G401 (cell line): ENCODE measurements at regions not wholly inside any gene's neighbourhood (a gene's known extent, or its start where the extent isn't known, plus 50 kb on each side); places are given as distances from the start of the nearest gene placed in this dataset.

ENCODE experiments used
- DNase-seq: peaks from one replicate; pipeline ENCODE4 v3.0.0-alpha.2; 2015; ENCODE audit warnings: low spot score
- in situ Hi-C: cut with HindIII; loops from 2 replicates; pipeline ENCODE4 v1.10.0; 2016; ENCODE audit warnings: low sequenced_read_pairs, mixed read lengths

DNA sequence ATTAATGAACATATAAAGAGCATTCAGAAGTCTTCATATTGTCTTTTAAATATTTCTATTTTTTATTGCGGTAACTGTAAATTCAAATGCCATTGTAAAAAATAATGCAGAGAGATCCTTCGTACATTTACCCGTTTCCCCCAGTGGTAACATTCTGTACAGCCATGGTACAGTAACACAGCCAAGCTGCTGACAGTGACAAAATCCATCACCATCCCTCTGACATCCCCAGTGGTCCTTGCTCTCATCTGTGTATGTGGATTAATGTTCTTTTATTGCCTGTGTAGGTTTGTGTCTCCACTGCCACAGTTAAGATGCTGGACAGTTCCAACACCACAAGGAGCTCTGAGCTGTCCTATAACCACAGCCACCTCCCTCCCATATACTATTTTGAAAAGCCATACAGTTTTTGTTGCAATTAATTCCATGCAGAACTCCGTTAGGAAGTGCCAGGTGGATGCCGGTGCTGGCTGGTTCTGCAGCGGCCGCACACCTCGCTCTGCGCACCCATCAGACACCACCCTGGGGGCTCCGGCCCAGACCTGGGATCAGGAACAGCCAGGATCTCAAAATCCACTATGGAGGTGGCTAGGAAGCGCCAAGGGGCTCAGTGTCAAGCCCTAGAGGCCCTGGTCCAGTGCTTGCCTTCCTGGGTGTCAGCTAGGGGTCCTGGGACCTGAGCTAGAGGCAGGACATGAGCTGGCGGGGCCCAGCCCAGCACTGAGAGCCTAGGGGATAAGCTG is 93.1 kb upstream of the PMEPA1 start:
- in situ Hi-C loops = no loop called here

DNA sequence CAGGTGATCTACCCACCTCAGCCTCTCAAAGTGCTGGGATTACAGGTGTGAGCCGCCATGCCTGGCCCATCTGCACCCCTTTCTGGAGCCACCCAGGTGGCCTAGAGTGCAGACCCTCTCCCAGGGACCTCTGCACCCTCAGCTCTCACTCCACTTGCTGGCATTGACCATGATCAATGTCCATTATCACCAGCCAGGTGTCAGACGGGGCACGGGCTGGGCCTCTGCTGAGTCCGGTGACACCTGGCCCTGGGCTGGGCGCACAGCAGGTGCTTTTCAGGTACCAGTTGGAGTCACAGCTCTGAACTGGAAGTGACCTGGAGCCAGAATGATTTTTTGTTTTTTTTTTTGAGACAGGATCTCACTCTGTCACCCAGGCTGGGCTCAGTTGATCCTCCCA is 91.8 kb upstream of the PMEPA1 start:
- DNase-seq = no peak
- in situ Hi-C loops = no loop called here

More for the DNA sequence above, 93.1 kb upstream of the PMEPA1 start:
- DNase-seq = no peak

DNA sequence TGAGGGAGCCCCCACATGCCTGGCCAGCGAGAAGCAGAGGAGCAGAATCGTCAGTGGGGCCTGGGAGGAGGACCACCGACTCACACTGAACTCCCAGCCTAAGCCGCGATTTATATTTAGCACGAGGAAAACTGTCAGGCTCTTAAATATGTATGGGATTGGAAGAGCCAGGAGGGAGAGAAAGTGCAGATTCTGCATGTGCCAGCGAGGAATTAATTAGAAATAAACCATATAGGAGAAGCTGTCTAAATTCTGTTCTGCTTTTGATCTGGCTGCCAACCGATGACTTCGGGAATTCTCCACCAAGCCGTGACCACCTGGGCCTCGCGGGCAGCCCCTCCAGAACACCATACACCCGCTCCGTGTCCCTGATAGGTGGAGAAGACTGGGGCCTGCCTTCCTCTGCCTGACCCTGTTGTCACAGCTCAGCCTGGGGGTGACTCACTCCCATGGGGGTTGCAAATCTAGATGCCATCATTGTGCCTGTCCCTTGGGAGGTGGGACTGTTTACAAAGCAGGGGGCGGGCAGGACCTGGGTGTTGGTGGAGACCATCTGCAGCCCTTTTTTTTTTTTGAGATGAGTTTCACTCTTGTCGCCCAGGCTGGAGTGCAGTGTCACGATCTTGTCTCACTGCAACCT is 91.1 kb upstream of the PMEPA1 start:
- no peak for DNase-seq
- in situ Hi-C loops = no loop called here

DNA sequence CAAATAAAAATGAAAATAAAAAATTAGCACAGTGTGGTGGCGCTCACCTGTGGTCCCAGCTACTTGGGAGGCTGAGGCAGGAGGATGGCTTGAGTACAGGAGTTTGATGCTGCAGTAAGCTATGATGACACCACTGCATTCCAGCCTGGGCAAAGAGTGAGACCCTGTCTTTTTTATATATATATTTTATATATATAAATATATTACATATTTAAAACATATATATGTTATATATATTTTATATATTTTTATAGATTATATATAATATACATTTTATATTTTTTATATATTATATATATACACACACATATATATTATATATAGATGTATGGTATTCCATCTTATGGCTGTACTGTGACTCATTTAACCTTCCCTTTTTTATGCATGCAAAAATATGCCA is 87.6 kb upstream of the PMEPA1 start:
- DNase-seq = no peak
- in situ Hi-C loops = no loop called here

DNA sequence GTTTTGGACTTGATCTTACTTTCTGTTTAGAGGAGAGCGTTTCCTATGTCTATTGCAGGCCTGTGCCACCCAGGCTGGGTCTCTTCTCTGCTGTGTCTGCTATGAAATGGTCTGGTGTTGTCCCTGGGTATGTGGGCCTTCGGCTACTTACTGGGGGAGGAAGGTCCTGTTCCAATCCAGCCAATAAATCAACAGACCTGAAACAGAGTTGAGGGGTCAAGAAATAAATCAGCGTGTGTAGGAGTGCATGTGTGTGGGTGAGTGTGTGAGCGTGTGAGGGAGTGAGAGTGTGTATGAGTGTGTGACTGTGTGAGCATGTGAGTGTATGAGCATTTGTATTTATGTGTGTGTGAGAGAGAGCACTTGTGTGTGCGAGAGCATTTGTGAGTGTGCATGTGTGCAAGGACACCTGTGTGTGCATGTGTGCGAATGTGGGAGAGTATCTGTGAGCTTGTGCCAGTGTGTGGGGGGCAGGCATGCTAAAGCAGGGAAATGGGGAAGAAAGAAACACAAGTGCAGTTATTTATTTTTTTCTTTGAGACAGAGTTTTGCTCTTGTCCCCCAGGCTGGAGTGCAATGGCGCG is 86.3 kb upstream of the PMEPA1 start:
- in situ Hi-C loops = no loop called here
- DNase-seq = no peak

DNA sequence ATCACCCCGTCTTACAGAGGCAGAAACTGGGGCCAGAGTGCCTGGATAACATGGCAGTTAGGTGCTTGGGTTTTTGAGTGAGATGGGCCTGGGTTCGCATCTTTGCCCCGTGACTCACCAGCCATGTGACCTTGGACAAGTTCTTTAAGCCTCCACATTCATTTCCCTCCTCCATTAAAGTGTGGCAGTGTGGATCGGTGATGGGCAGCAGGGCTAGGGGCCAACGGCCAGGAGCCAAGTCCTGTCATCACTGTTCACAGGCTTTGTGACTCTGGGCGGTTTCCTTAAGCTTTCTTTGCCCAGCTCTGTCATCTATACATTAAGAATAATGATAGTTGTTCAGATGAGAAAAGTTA is 85.5 kb upstream of the PMEPA1 start:
- in situ Hi-C loops = no loop called here
- DNase-seq = no peak

DNA sequence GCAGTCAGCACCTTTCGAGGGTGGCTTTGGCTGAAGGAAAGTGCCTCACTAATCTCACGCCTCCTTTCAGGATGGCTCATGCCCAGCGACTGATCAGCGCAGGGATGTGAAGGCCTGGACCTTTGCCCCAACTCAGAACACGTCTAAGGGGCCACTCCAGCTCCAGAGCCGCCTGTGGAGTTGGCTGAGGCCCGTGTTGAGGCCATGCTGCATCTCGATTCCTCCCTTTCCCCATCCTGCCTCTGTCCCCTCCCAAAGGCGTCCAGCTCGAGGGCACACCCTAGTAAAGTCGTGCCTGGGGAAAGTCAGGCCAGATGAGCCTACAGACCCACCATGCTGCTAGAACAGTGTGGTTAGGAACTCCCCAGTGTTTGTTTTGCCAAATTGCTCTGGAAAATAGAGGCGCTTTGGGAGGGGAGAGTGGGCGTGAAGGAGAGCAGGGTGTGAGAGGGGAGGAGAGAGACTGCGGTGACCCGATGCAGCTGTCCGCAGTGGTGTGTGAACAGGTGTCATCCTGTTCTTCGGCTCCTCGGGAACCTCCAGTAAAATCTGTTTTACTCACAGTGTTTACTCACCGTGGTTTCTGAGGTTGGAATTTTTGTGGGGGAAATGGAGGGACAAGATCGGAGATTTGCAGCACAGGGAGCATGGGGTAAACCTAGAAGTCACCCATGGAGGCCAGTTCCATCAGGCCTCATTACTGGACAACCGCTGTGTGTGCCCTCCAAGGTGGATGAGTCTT is 85.0 kb upstream of the PMEPA1 start:
- no peak for DNase-seq
- in situ Hi-C loops = no loop called here

DNA sequence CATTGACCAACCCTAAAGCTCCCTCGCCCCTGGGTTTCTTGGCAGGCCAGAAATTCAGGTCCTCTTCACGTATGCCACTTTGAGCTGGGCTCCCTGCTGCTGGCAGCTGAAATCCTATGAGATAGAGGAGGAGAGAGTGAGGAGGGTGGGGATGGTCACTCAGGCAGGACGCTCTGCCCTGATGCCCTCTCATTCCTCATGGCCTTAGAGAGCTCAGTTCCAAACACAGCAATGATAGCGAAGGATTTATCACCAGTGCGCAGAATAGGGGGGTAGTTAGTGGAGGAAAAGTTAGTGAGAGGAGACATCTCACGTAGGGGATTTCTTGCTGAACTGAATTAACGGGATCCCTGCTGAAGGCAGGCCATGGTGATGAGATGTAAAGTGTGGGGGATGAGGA is 84.2 kb upstream of the PMEPA1 start:
- in situ Hi-C loops = no loop called here
- no peak for DNase-seq

DNA sequence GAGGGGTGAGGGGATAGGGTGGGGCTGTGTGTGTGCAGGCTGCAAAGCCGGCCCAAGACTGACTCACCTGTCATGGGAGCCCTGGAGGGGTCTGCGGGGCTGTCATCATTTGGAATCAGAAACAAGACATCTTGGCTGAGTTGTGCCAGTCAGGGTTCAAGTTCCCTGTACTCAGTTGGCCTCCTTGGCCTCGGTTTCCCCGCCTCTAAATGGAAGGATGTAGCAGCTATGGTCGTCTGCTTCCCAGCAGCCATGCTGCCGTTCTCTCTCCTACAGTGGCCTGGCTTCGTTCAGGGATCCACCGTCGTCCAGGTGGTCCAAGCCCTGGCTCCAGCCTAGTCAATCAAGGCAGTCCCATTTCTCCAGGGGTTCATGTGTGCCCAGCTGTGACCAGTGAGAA is 83.6 kb upstream of the PMEPA1 start:
- in situ Hi-C loops = no loop called here
- no peak for DNase-seq

DNA sequence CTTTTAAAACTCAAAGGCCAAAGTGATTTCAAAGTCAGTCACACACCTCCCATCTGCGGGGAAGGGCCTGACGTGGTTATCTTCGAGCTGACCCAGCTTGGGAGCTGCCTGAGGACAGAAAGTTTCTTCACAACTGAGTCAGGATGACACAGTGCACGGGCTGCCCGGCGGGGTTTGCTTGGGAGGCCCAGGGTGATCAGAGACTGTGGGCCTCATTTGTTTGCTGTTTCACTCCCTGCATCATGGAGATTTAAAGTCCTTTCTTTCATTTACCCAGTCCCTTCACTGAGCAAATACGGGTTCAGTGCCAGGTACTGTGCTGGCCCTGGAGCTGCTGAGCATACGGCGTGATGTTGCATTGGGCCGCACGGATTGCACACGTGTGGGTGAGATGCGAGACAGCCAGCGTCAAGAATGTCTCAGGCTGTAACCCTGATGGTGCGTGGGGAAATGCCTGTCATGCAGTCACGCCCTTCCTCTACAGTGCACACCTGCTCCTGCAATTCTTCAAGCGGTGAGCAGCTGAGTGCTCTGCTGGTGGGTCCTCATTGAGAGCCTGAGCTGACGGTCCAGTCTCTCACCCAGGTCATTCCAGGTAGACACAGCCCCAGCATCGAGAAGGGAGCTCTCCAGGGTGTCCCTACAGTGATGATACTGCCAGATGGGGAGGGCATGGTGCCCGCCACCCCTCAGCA is 82.7 kb upstream of the PMEPA1 start:
- DNase-seq = no peak
- in situ Hi-C loops = no loop called here

DNA sequence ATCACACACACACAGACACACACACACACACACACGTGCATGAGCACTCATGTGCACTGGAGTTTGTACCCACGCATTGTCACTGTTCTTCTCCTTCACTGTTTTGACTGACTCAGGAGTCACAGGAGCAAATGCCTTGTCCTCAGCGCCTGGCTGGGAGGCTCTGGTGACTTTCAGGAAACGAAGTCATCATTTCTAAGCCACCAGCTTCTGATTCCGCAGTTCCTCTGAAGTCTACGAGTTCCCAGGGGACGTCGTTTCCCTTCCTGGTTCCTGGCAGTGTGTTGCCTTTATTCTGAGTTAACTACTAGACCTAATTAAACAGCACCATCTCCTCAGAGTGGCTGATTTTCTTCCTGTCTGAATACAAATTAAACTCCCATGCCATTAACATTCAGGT is 82.2 kb upstream of the PMEPA1 start:
- no peak for DNase-seq
- in situ Hi-C loops = no loop called here

DNA sequence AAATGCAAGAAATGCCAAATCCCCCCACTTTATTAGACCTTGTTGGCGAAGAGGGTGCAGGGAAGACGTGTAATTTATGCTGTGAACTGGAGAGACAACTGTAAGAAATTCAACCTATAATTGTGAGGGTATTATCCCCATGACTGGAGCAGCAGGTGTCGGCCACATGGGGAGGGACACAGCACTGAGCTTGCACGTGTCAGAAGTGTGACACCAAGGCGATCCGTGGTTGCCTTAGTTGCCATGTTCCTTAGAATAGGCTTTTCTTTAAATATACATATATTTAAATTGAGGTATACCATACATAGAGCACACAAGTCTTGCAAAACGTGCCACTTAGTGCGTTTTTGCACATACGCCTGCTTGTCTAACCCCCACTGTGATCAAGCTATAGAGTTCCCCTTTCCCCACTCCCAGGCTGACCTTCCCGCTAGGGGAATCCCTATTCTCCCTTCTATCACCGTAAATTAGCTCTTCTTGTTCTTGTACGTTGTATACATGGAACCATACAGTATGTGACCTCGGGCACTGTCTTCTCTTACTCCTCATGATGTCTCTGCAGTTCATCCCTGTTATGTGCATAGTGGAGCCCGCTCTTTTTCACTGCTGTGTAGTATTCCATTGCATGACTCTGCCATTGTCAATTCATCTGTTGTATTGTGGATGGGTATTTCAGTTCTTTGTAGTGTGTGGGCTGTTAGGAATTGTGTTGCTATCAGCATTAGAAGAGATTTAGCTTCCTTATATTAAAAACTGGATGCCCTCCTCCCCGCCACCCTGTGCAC is 81.6 kb upstream of the PMEPA1 start:
- no peak for DNase-seq
- in situ Hi-C loops = no loop called here

DNA sequence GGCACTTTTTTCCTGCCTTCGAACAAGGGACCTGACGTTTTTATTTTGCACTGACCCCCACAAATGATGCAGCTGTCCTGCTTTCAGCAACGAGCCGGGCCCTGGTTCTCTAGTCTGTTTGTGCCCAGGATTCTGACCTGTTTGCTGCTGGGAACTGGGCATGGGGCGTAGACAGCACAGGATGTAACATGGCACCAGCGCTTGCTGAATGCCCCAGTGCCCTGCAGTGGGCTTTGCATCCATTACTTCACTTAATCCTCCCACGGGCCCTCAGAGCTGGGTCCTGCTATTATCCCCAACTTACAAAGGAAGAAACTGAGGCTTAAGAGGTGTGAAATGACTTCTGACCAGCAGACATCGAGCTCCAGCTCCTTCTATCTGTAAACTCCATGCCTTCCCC is 80.4 kb upstream of the PMEPA1 start:
- in situ Hi-C loops = no loop called here
- no peak for DNase-seq

DNA sequence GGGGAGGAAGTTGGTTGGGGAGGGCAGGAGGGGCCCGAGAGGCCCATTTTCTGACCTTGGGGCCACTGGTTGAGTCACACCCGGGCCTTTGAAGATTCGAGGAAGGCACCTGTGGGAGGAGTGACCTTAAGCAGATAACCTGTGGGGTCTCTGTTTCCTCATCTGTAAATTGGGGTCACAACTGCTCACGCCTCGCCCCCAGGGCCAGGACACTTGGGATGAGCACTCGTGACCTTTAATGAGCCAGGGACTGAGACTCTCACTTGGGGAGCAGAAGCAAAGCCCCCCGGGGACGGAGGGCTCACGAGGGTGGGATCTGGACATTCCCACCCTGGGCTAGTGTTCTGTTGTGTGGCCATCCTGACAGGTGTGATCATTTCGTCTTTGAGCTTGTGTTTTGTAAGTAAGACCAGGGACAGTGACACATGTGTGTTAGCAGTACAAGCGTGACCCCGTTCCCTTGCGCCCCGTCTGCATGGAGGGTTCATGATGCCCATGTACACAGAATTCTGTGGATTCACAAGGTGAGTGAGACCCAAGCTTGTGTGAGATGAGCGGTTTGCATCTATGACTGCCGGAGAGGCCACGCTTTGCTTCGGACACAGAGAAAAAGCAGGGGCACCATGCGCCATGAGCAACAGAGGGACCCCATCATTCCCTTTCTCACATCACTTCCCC is 79.3 kb upstream of the PMEPA1 start:
- in situ Hi-C loops = no loop called here
- no peak for DNase-seq

DNA sequence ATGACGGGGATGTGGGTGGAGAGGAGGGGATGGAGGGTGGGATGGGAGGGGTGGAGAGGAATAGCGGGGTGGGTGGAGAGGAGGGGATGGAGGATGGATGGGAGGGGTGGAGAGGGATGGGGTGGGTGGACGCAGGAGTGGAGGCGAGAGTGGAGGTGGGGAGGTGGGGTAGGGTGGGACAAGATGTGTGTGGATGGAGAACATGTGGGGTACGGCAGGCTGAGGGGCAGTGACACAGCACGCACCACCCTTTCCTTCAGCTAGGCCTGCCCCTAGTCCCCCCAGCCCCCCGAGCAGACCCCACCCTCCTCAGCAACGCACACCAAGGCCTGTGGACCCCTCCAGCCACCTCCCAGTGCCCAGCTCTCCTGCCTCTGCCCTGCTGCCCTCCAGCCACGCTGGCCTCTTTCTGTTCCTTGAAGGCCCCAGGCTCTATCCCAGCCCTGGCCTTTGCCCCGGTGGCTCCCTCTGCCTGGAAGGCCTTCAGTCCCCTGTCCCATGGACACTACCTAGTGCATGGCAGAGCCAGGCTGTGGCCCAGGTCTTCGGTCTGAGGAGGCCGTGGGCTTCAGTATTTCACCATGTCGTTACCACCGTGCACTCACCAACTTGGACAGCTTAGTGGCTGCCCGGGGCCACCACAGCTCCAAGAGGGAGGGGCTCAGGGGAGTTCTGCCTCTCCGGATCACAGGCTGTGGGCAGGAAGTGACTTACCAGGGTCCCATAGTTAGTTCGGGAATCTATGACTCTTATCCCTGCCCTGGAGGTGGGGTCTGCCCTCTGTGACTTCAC is 78.4 kb upstream of the PMEPA1 start:
- in situ Hi-C loops = no loop called here
- no peak for DNase-seq

DNA sequence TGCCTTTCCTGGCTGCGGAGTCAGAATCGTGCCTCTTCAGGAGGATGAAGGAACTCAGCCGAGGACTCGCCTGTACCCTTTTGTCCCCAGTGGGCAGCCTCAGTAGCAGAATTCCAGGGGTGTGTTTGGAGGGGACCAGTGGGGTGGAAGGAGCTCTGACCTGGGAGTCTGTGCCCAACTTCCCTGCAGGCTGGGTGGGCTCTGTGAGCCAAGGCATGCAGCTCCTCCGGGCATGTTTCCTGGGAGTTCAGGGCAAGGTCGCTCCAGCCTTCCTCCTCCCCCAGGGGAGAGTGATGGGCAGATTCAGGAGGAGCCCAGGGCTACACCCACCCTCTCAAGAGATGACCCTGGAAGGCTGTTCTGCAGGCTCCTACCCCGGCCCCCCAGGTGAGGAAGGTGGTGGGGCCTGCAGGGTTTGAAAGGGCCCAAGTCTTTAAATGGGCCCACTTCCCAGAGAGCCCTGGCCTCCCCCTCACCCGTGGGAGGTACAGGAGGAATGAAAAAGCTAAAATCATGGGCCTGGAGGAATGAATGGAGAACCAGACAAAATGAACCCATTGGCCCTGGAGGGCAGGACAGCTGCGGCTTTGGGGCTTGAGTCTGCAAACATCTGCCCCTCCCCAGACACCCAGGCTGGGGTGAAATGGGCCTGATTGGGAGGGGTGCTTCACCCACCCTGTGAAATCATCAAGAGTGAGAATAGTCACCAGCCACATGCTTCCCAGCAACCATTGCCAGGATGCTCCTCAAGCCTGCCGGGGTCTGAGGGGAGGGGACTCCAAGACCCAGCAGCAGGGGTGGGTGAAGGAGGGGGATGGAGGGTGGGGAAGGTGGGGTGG is 77.6 kb upstream of the PMEPA1 start:
- in situ Hi-C loops = no loop called here
- no peak for DNase-seq
